SK-N-SH (cell line): ENCODE measurements at regions not wholly inside any gene's neighbourhood (a gene's known extent, or its start where the extent isn't known, plus 50 kb on each side); places are given as distances from the start of the nearest gene placed in this dataset.
A peak's percentile ranks its signal among the peaks of the same experiment; 100 is the strongest.

Experiments used
- CTCF ChIA-PET: fragments of 300-600, 350-600 bp; formaldehyde crosslinking; extraction: SDS; loops from one replicate; lab custom pipeline; 2021; lab: Yijun Ruan, JAX
- POLR2A ChIA-PET: fragments of 350-600 bp; sonication (Branson Sonifier 250); formaldehyde crosslinking; extraction: SDS; loops from one replicate; lab custom pipeline; 2020; ENCODE audit warnings: antibody characterized with exemption, inconsistent platforms; lab: Yijun Ruan, JAX
- DNase-seq: peaks from one replicate; pipeline ENCODE4 v3.0.0; 2012
- H2AFZ ChIP-seq: fragments of 200-600 bp; sonication (generic); 2 replicates; pipeline ENCODE4 v1.8.1; 2016; ENCODE audit warnings: antibody characterized with exemption, mild to moderate bottlenecking, low read depth
- H3F3A ChIP-seq: fragments of 200-600 bp; sonication (generic); replicated peaks from 2 replicates; pipeline ENCODE3; 2016; ENCODE audit warnings: antibody characterized with exemption, mild to moderate bottlenecking; ENCODE audit not compliant: insufficient read depth
- H3K27ac ChIP-seq, 2 experiments: fragments of 200-500 bp in 1 of 2; fragments of 200-600 bp in 1 of 2; sonication (Bioruptor generic) in 1 of 2; sonication (generic), shearing (Covaris generic) in 1 of 2; 2 replicates each; pipeline versions ENCODE4 v1.5.1 to v1.6.1; 2014 to 2016; ENCODE audit warnings: low read depth in 2 of 2, inconsistent platforms in 1 of 2, low read length in 1 of 2, mild to moderate bottlenecking in 1 of 2, mixed read lengths in 1 of 2
- H3K27me3 ChIP-seq: fragments of 200-600 bp; sonication (generic), shearing (Covaris generic); 2 replicates; pipeline ENCODE4 v1.6.1; 2016; ENCODE audit warnings: mixed run types; ENCODE audit not compliant: insufficient read depth
- H3K36me3 ChIP-seq, 2 experiments: fragments of 200-500 bp in 1 of 2; fragments of 200-600 bp in 1 of 2; sonication (Bioruptor generic) in 1 of 2; sonication (generic) in 1 of 2; replicated peaks in 1 of 2; 2 replicates each; pipeline versions ENCODE3 to v1.5.1; 2014 to 2016; ENCODE audit warnings: low read length in 1 of 2, mild to moderate bottlenecking in 1 of 2; ENCODE audit not compliant: insufficient read depth in 2 of 2, control insufficient read depth in 1 of 2
- H3K4me1 ChIP-seq, 2 experiments: fragments of 200-500 bp in 1 of 2; fragments of 200-600 bp in 1 of 2; sonication (Bioruptor generic) in 1 of 2; sonication (generic), shearing (Covaris generic) in 1 of 2; 2 replicates each; pipeline versions ENCODE4 v1.5.1 to v1.6.1; 2014 to 2016; ENCODE audit warnings: low read depth in 1 of 2, low read length in 1 of 2, mixed run types in 1 of 2; ENCODE audit not compliant: insufficient read depth in 2 of 2, control insufficient read depth in 1 of 2
- H3K4me2 ChIP-seq: fragments of 200-600 bp; sonication (generic), shearing (Covaris generic); 2 replicates; pipeline ENCODE4 v1.6.1; 2017; ENCODE audit warnings: mixed run types
- H3K4me3 ChIP-seq, 2 experiments: fragments of 200-500 bp in 1 of 2; fragments of 200-600 bp in 1 of 2; sonication (Bioruptor generic) in 1 of 2; sonication (generic), shearing (Covaris generic) in 1 of 2; 2 replicates each; pipeline versions ENCODE4 v1.5.1 to v1.8.1; 2014 to 2016; ENCODE audit warnings: low read depth in 2 of 2, inconsistent platforms in 1 of 2, low read length in 1 of 2, mild to moderate bottlenecking in 1 of 2, mixed read lengths in 1 of 2, moderate library complexity in 1 of 2
- H3K79me2 ChIP-seq: fragments of 200-600 bp; sonication (generic); 2 replicates; pipeline ENCODE4 v1.8.1; 2017; ENCODE audit warnings: mild to moderate bottlenecking; ENCODE audit not compliant: insufficient read depth
- H3K9ac ChIP-seq: fragments of 200-600 bp; sonication (generic); 2 replicates; pipeline ENCODE4 v1.6.1; 2017; ENCODE audit warnings: mixed run types
- H3K9me2 ChIP-seq: fragments of 200-600 bp; sonication (generic); 2 replicates; pipeline ENCODE4 v1.6.1; 2017; ENCODE audit warnings: mixed run types
- H3K9me3 ChIP-seq: fragments of 200-600 bp; sonication (generic); 2 replicates; pipeline ENCODE4 v1.6.1; 2017; ENCODE audit warnings: mixed run types, mild to moderate bottlenecking, moderate library complexity
- H4K20me1 ChIP-seq: fragments of 200-600 bp; sonication (generic); 2 replicates; pipeline ENCODE4 v1.6.1; 2017; ENCODE audit warnings: mild to moderate bottlenecking, mixed run types; ENCODE audit not compliant: insufficient read depth
- CHD2 ChIP-seq: fragments of 150-350 bp; IDR thresholded peaks from 2 replicates; pipeline ENCODE4 v1.6.1; 2018; ENCODE audit warnings: low read length; ENCODE audit not compliant: partially characterized antibody
- EZH2phosphoT487 ChIP-seq: fragments of 200-600 bp; sonication (generic); IDR thresholded peaks from 2 replicates; pipeline ENCODE4 v1.6.1; 2017; ENCODE audit warnings: low read depth, mixed run types, mild to moderate bottlenecking, antibody characterized with exemption, moderate library complexity, borderline replicate concordance
- FOXM1 ChIP-seq: IDR thresholded peaks from 2 replicates; pipeline ENCODE4 v1.4.0; 2012; ENCODE audit warnings: low read depth, mild to moderate bottlenecking
- GABPA ChIP-seq: IDR thresholded peaks from 2 replicates; pipeline ENCODE4 v1.4.0; 2012; ENCODE audit warnings: low read depth, mild to moderate bottlenecking
- JUND ChIP-seq: IDR thresholded peaks from 2 replicates; pipeline ENCODE4 v1.4.0; 2012
- MXI1 ChIP-seq: IDR thresholded peaks from 2 replicates; pipeline ENCODE4 v1.6.1; 2012; ENCODE audit warnings: mild to moderate bottlenecking, low read depth, low read length, improper control_type of control experiment
- NFIC ChIP-seq: IDR thresholded peaks from 2 replicates; pipeline ENCODE4 v1.4.0; 2012; ENCODE audit warnings: borderline replicate concordance
- PBX3 ChIP-seq: IDR thresholded peaks from 2 replicates; pipeline ENCODE4; 2012
- RAD21 ChIP-seq: IDR thresholded peaks from 2 replicates; pipeline ENCODE4 v1.6.1; 2012; ENCODE audit warnings: mild to moderate bottlenecking, low read length
- SMC3 ChIP-seq: IDR thresholded peaks from 2 replicates; pipeline ENCODE4 v1.6.1; 2012; ENCODE audit warnings: low read depth, low read length, improper control_type of control experiment
- TEAD4 ChIP-seq: IDR thresholded peaks from 2 replicates; pipeline ENCODE4 v1.4.0; 2012; ENCODE audit warnings: mild to moderate bottlenecking, borderline replicate concordance; ENCODE audit not compliant: insufficient read depth
- WGBS: methylation state at CpG from one replicate; pipeline ENCODE4 v1.1.6; 2017; ENCODE audit warnings: low lambda C conversion rate; 5-methylcytosine and 5-hydroxymethylcytosine counted together
- TF ChIP-seq, protein P1 (sequence below): fragments of 200-600 bp; sonication (generic); IDR thresholded peaks from 2 replicates; pipeline ENCODE4 v1.6.1; 2017; ENCODE audit warnings: antibody characterized with exemption, mild to moderate bottlenecking, moderate library complexity
- TF ChIP-seq, protein P2 (sequence below): IDR thresholded peaks from 2 replicates; pipeline ENCODE4 v1.4.0; 2012; ENCODE audit warnings: low read depth

- H3K27ac ChIP-seq = no peak overlapping the region
- H3K4me2 ChIP-seq = no peak overlapping the region
- no peak for DNase-seq
- no peak overlapping the region for H2AFZ ChIP-seq
- H3K9me3 ChIP-seq = no peaks in the 10 kb centered on the region
- no peaks in the 10 kb centered on the region for H3K27me3 ChIP-seq
- POLR2A ChIA-PET = no interaction called here
- peaks cover 0 to 6% of the 10 kb centered on the region in 2 experiments; a peak in 2 of 4 replicates for H3K4me1 ChIP-seq
- no peaks in the 10 kb centered on the region for H3K9me2 ChIP-seq
- no peaks in the 10 kb centered on the region for H4K20me1 ChIP-seq
- peaks cover 6% of the 10 kb centered on the region for H3F3A ChIP-seq
- CTCF ChIA-PET = interaction anchor here (0.7 to 2.3 kb wide), 22 partner anchors 9 to 1940 kb away, joined by 3 to 11 read pairs (median 5); partner anchors contain the start of gene NR2F1
- no peak overlapping the region for H3K4me3 ChIP-seq
- H3K9ac ChIP-seq = no peak overlapping the region
- TF ChIP-seq EZH2phosphoT487 = no peak
- no peak for TF ChIP-seq RAD21
- TF ChIP-seq TEAD4 = no peak
- TF ChIP-seq GABPA = no peak
- no peak for TF ChIP-seq FOXM1
- TF ChIP-seq JUND = no peak
- TF ChIP-seq MXI1 = no peak
- no peaks in the 10 kb centered on the region for H3K79me2 ChIP-seq
- no peaks in the 10 kb centered on the region for H3K36me3 ChIP-seq
- 64% methylated on average over 5 of the region's 5 CpGs for WGBS
Measured at GRCh38 chr5:91642581-91642980, 259.5 kb upstream of the ARRDC3 start.

DNA sequence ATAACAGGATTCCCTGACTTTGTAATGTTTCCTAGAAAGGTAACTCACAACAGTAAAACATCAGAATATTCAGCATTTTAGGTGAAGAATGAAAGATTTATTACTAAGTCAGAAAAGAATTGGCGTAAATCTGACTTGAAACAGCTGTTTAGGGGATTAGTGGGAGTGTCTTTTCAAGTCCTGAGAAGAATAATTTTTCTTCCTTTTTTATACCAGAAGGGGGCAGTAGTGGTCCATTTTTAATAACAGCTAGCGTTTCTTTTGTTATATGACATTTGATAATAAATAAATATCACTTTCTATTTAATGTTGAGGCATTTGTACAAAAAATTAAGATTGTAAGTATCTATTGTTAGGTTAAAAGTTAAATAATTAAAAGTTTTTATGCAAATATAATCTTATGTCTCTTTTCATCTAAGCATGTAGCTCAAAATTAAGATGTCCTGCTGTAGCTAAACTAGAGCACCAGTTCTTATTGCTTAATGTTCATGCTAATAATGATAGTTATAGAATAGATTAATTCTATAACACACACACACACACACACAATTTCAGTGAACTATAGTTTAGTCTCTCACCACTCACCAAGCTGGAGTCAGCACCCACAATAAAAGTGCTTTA, 258.7 kb upstream of the ARRDC3 start:
- H3K4me1 ChIP-seq = peaks cover 0 to 6% of the 10 kb centered on the region in 2 experiments; a peak in 2 of 4 replicates
- DNase-seq = peak; percentile 22
- no peak overlapping the region for H3K9ac ChIP-seq
- ChIA-PET POLR2A (no interaction called here), CTCF (interaction anchor here (0.7 to 2.3 kb wide), 36 partner anchors 8 to 1941 kb away, joined by 3 to 11 read pairs (median 4); partner anchors contain the start of genes NR2F1 and NR2F1-AS1)
- no peak overlapping the region; the same call in 1 of the 2 replicates for H2AFZ ChIP-seq
- H3K27me3 ChIP-seq = no peaks in the 10 kb centered on the region
- H3K36me3 ChIP-seq = no peaks in the 10 kb centered on the region
- H3F3A ChIP-seq = peaks cover 6% of the 10 kb centered on the region
- H3K9me3 ChIP-seq = no peaks in the 10 kb centered on the region
- H3K4me3 ChIP-seq = no peak overlapping the region; a peak in 1 of 4 replicates
- H3K79me2 ChIP-seq = no peaks in the 10 kb centered on the region
- H4K20me1 ChIP-seq = no peaks in the 10 kb centered on the region
- H3K27ac ChIP-seq = no peak overlapping the region
- WGBS = 9% methylated on average over 2 of the region's 2 CpGs
- H3K4me2 ChIP-seq = no peak overlapping the region; the same call in 1 of the 2 replicates
- no peaks in the 10 kb centered on the region for H3K9me2 ChIP-seq
- TF ChIP-seq, protein P1, sequence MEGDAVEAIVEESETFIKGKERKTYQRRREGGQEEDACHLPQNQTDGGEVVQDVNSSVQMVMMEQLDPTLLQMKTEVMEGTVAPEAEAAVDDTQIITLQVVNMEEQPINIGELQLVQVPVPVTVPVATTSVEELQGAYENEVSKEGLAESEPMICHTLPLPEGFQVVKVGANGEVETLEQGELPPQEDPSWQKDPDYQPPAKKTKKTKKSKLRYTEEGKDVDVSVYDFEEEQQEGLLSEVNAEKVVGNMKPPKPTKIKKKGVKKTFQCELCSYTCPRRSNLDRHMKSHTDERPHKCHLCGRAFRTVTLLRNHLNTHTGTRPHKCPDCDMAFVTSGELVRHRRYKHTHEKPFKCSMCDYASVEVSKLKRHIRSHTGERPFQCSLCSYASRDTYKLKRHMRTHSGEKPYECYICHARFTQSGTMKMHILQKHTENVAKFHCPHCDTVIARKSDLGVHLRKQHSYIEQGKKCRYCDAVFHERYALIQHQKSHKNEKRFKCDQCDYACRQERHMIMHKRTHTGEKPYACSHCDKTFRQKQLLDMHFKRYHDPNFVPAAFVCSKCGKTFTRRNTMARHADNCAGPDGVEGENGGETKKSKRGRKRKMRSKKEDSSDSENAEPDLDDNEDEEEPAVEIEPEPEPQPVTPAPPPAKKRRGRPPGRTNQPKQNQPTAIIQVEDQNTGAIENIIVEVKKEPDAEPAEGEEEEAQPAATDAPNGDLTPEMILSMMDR = peak; percentile 75
- no peak for TF ChIP-seq MXI1
- TF ChIP-seq NFIC = no peak
- TF ChIP-seq, protein P2, sequence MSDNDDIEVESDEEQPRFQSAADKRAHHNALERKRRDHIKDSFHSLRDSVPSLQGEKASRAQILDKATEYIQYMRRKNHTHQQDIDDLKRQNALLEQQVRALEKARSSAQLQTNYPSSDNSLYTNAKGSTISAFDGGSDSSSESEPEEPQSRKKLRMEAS = no peak
- TF ChIP-seq RAD21 = peak; percentile 72
- 0 out of 2 replicates have a peak, but pooled peaks have one; percentile 11 for TF ChIP-seq PBX3
- TF ChIP-seq CHD2 = no peak
- peak; percentile 25 for TF ChIP-seq SMC3
